H9 (cell line): ENCODE measurements at regions not wholly inside any gene's neighbourhood (a gene's known extent, or its start where the extent isn't known, plus 50 kb on each side); places are given as distances from the start of the nearest gene placed in this dataset.

Source experiments
- DNase-seq: peaks from one replicate; pipeline ENCODE4 v3.0.0-alpha.2; 2017
- H2AFZ ChIP-seq: one replicate; pipeline ENCODE4 v1.6.1; 2013; ENCODE audit warnings: mild to moderate bottlenecking, low read length, control low read depth, moderate library complexity
- H2AK5ac ChIP-seq: 2 replicates; pipeline ENCODE4 v1.6.1; 2013; ENCODE audit warnings: low read length, control low read depth, mixed read lengths; ENCODE audit not compliant: insufficient read length
- H2BK120ac ChIP-seq: one replicate; pipeline ENCODE4 v1.6.1; 2013; ENCODE audit warnings: low read depth, mild to moderate bottlenecking, low read length, control low read depth, inconsistent platforms; ENCODE audit not compliant: poor library complexity, severe bottlenecking
- H2BK12ac ChIP-seq: 2 replicates; pipeline ENCODE4 v1.6.1; 2013; ENCODE audit warnings: low read length, control low read depth, mixed read lengths, low read depth; ENCODE audit not compliant: insufficient read length
- H2BK15ac ChIP-seq: 2 replicates; pipeline ENCODE4 v1.6.1; 2013; ENCODE audit warnings: low read depth, low read length, control low read depth
- H2BK20ac ChIP-seq: one replicate; pipeline ENCODE4 v1.6.1; 2013; ENCODE audit warnings: low read depth, mild to moderate bottlenecking, low read length, control low read depth, inconsistent platforms; ENCODE audit not compliant: poor library complexity, severe bottlenecking
- H2BK5ac ChIP-seq: 2 replicates; pipeline ENCODE4 v1.6.1; 2013; ENCODE audit warnings: low read length, control low read depth, mixed read lengths; ENCODE audit not compliant: insufficient read length
- H3K14ac ChIP-seq: 2 replicates; pipeline ENCODE4 v1.6.1; 2013; ENCODE audit warnings: low read length, control low read depth; ENCODE audit not compliant: insufficient read depth
- H3K18ac ChIP-seq: 2 replicates; pipeline ENCODE4 v1.6.1; 2013; ENCODE audit warnings: low read depth, mild to moderate bottlenecking, mixed read lengths, low read length, control low read depth; ENCODE audit not compliant: insufficient read length
- H3K23ac ChIP-seq: 2 replicates; pipeline ENCODE4 v1.6.1; 2013; ENCODE audit warnings: low read length, control low read depth, mixed read lengths, low read depth; ENCODE audit not compliant: insufficient read length
- H3K23me2 ChIP-seq: 2 replicates; pipeline ENCODE4 v1.6.1; 2013; ENCODE audit warnings: low read depth, mild to moderate bottlenecking, mixed read lengths, low read length, control low read depth; ENCODE audit not compliant: insufficient read length, poor library complexity, severe bottlenecking
- H3K27ac ChIP-seq: 2 replicates; pipeline ENCODE4 v1.5.1; 2013; ENCODE audit warnings: low read length, control low read depth, mixed read lengths, low read depth; ENCODE audit not compliant: insufficient read length
- H3K27me3 ChIP-seq: 2 replicates; pipeline ENCODE4 v1.6.1; 2013; ENCODE audit warnings: low read length, control low read depth, inconsistent platforms; ENCODE audit not compliant: insufficient read depth
- H3K4ac ChIP-seq: 2 replicates; pipeline ENCODE4 v1.6.1; 2013; ENCODE audit warnings: low read depth, mild to moderate bottlenecking, control low read depth, inconsistent platforms, low read length, moderate library complexity
- H3K4me1 ChIP-seq: 2 replicates; pipeline ENCODE4 v1.6.1; 2013; ENCODE audit warnings: low read length, control low read depth, inconsistent platforms; ENCODE audit not compliant: insufficient read depth
- H3K4me2 ChIP-seq: 2 replicates; pipeline ENCODE4 v1.6.1; 2013; ENCODE audit warnings: low read length, control low read depth, mixed read lengths; ENCODE audit not compliant: insufficient read length, insufficient read depth
- H3K56ac ChIP-seq: 2 replicates; pipeline ENCODE4 v1.6.1; 2013; ENCODE audit warnings: low read depth, mild to moderate bottlenecking, mixed read lengths, low read length, control low read depth; ENCODE audit not compliant: insufficient read length
- H3K79me1 ChIP-seq: 2 replicates; pipeline ENCODE4 v1.6.1; 2013; ENCODE audit warnings: low read depth, mild to moderate bottlenecking, moderate library complexity, low read length, control low read depth, inconsistent platforms; ENCODE audit not compliant: insufficient read depth, poor library complexity, severe bottlenecking
- H3K79me2 ChIP-seq: 2 replicates; pipeline ENCODE4 v1.6.1; 2013; ENCODE audit warnings: low read length, control low read depth, inconsistent platforms; ENCODE audit not compliant: insufficient read depth
- H3K9ac ChIP-seq: 2 replicates; pipeline ENCODE4 v1.6.1; 2013; ENCODE audit warnings: low read length, control low read depth, mixed read lengths; ENCODE audit not compliant: insufficient read length; ENCODE audit errors: extremely low read depth
- H3K9me3 ChIP-seq: one replicate; pipeline ENCODE4 v1.6.1; 2013; ENCODE audit warnings: low read depth, low read length, inconsistent platforms; ENCODE audit not compliant: control insufficient read depth
- H3T11ph ChIP-seq: one replicate; pipeline ENCODE4 v1.6.1; 2013; ENCODE audit warnings: mild to moderate bottlenecking, low read length, control low read depth, inconsistent platforms
- H4K20me1 ChIP-seq: one replicate; pipeline ENCODE4 v1.6.1; 2013; ENCODE audit not compliant: control insufficient read depth, insufficient read length, insufficient read depth
- H4K5ac ChIP-seq: 2 replicates; pipeline ENCODE4 v1.6.1; 2013; ENCODE audit warnings: low read depth, mild to moderate bottlenecking, mixed read lengths, low read length, control low read depth; ENCODE audit not compliant: insufficient read length
- H4K8ac ChIP-seq: replicated peaks from 2 replicates; pipeline ENCODE4 v1.6.1; 2013; ENCODE audit warnings: low read length, control low read depth, mixed read lengths, low read depth; ENCODE audit not compliant: insufficient read length
- H4K91ac ChIP-seq: 2 replicates; pipeline ENCODE4 v1.6.1; 2013; ENCODE audit warnings: low read depth, mild to moderate bottlenecking, moderate library complexity, mixed read lengths, low read length, control low read depth; ENCODE audit not compliant: insufficient read length
- H3K27ac Mint-ChIP-seq, 3 experiments: 2 replicates in 2 of 3; 3 replicates in 1 of 3; pipeline ENCODE4 v1.8.0; 2020 to 2021; ENCODE audit warnings: mixed read lengths in 3 of 3, mild to moderate bottlenecking in 1 of 3, moderate library complexity in 1 of 3
- H3K27me3 Mint-ChIP-seq: 2 replicates; pipeline ENCODE4 v1.8.0; 2021; ENCODE audit warnings: low read depth, mild to moderate bottlenecking, moderate library complexity, mixed read lengths
- H3K36me3 Mint-ChIP-seq, 3 experiments: 2 replicates in 2 of 3; 3 replicates in 1 of 3; pipeline ENCODE4 v1.8.0; 2020 to 2021; ENCODE audit warnings: low read depth in 3 of 3, mixed read lengths in 3 of 3; ENCODE audit not compliant: insufficient read depth in 1 of 3
- H3K4me1 Mint-ChIP-seq, 2 experiments: 2 replicates each; pipeline ENCODE4 v1.8.0; 2020; ENCODE audit warnings: mixed read lengths in 2 of 2
- H3K4me3 Mint-ChIP-seq, 2 experiments: 2 replicates in 1 of 2; 3 replicates in 1 of 2; pipeline ENCODE4 v1.8.0; 2020 to 2021; ENCODE audit warnings: mild to moderate bottlenecking in 2 of 2, mixed read lengths in 2 of 2, moderate library complexity in 1 of 2
- H3K9me3 Mint-ChIP-seq, 2 experiments: 2 replicates in 1 of 2; 3 replicates in 1 of 2; pipeline ENCODE4 v1.8.0; 2020; ENCODE audit warnings: mild to moderate bottlenecking in 2 of 2, mixed read lengths in 2 of 2, moderate library complexity in 1 of 2
- CTCF ChIP-seq: fragments of 200-600 bp; sonication (generic); conservative IDR thresholded peaks from 3 replicates; pipeline ENCODE4 v1.8.0; 2021; ENCODE audit warnings: antibody characterized with exemption, mild to moderate bottlenecking
- WGBS: extraction: QIAGEN DNeasy Blood & Tissue Kit; methylation state at CpG from one replicate; pipeline ENCODE4 v1.1.7; 2013; ENCODE audit warnings: missing lambda C conversion rate, low lambda C conversion rate, mixed read lengths; ENCODE audit not compliant: insufficient read length; ENCODE audit errors: extremely low coverage; 5-methylcytosine and 5-hydroxymethylcytosine counted together

DNA sequence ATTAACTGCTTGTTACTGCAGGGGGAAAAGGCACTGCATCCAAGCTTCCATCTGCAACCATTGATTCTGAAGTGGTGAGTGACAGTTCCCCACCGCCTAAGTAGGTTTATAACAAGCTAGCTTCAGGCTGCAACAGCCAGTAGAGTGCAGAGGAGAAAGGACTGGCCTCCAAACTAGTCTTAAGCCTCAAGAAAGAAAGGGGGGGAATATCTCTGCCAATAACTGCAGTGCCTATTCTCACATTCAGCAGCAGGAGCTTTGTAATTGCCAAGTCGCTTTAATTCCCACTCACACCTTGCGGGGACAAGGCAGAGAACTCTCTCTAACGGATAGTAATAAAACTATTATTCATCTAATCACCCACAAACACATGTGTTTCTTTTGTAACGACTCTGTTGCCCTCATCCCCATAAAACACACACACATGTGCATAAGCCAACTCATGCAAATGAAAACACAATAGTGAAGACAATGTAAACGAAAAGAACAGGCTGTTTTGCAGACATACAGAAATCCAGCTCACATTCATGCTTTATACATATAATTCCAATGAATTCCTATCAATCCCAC, 1963.3 kb upstream of the PIK3C3 start:
- H4K91ac ChIP-seq, result no peak overlapping the region
- H3K27ac ChIP-seq, result no peak overlapping the region
- no peak overlapping the region for H3K23ac ChIP-seq
- no peaks in the 10 kb centered on the region for H3K4me1 ChIP-seq
- no peak overlapping the region for H3K18ac ChIP-seq
- no peak overlapping the region for H4K5ac ChIP-seq
- Mint-ChIP-seq H3K36me3 (no peaks in the 10 kb centered on the region), H3K9me3 (no peaks in the 10 kb centered on the region; a peak in 1 of 5 replicates), H3K27ac (no peak overlapping the region), H3K27me3 (no peaks in the 10 kb centered on the region), H3K4me1 (peaks cover 13 to 14% of the 10 kb centered on the region in 2 experiments), H3K4me3 (no peak overlapping the region)
- H3K79me1 ChIP-seq, result no peaks in the 10 kb centered on the region
- DNase-seq, result no peak
- no peak overlapping the region for H3K56ac ChIP-seq
- H3K27me3 ChIP-seq, result no peaks in the 10 kb centered on the region
- no peak overlapping the region for H2BK5ac ChIP-seq
- TF ChIP-seq CTCF, result no peak
- H4K8ac ChIP-seq, result no peak overlapping the region
- H2AK5ac ChIP-seq, result no peak overlapping the region
- H3K9me3 ChIP-seq, result no peaks in the 10 kb centered on the region
- WGBS, result no CpG with 5 or more reads among the region's 6 CpGs
- no peak overlapping the region for H3K14ac ChIP-seq
- H3T11ph ChIP-seq, result no peak overlapping the region
- H2BK15ac ChIP-seq, result no peak overlapping the region
- H2BK120ac ChIP-seq, result no peak overlapping the region
- H2BK12ac ChIP-seq, result no peak overlapping the region
- H2AFZ ChIP-seq, result no peak overlapping the region
- no peaks in the 10 kb centered on the region for H3K79me2 ChIP-seq
- H3K4ac ChIP-seq, result no peak overlapping the region
- no peak overlapping the region for H2BK20ac ChIP-seq
- no peak overlapping the region for H3K9ac ChIP-seq
- H3K23me2 ChIP-seq, result no peaks in the 10 kb centered on the region
- no peaks in the 10 kb centered on the region for H4K20me1 ChIP-seq
- H3K4me2 ChIP-seq, result no peak overlapping the region
